Esophagus squamous epithelium (tissue), 4 donors: ENCODE measurements at regions not wholly inside any gene's neighbourhood (a gene's known extent, or its start where the extent isn't known, plus 50 kb on each side); places are given as distances from the start of the nearest gene placed in this dataset.

Experiments
- POLR2A ChIP-seq, 4 donors: fragments of 450-650 bp; IDR thresholded peaks; one replicate each; pipeline ENCODE4 v1.6.1; 2017; ENCODE audit warnings: antibody characterized with exemption in 4 of 4, mild to moderate bottlenecking in 4 of 4, moderate library complexity in 3 of 4
- TF ChIP-seq, protein P1 (sequence below), 6 experiments: fragments of 450-650 bp in 4 of 6; fragments of 200-600 bp in 2 of 6; sonication (generic) in 2 of 6; IDR thresholded peaks; one replicate each; pipeline ENCODE4 v1.5.1; 2016 to 2019; ENCODE audit warnings: antibody characterized with exemption in 6 of 6, mild to moderate bottlenecking in 4 of 6, moderate library complexity in 4 of 6

- TF ChIP-seq, protein P1, sequence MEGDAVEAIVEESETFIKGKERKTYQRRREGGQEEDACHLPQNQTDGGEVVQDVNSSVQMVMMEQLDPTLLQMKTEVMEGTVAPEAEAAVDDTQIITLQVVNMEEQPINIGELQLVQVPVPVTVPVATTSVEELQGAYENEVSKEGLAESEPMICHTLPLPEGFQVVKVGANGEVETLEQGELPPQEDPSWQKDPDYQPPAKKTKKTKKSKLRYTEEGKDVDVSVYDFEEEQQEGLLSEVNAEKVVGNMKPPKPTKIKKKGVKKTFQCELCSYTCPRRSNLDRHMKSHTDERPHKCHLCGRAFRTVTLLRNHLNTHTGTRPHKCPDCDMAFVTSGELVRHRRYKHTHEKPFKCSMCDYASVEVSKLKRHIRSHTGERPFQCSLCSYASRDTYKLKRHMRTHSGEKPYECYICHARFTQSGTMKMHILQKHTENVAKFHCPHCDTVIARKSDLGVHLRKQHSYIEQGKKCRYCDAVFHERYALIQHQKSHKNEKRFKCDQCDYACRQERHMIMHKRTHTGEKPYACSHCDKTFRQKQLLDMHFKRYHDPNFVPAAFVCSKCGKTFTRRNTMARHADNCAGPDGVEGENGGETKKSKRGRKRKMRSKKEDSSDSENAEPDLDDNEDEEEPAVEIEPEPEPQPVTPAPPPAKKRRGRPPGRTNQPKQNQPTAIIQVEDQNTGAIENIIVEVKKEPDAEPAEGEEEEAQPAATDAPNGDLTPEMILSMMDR (IDR thresholded peaks at IDR 0.05), result no peak
- TF ChIP-seq POLR2A (IDR thresholded peaks at IDR 0.05), result no peak
Measured at GRCh38 chr12:89279499-89279898, 72.8 kb downstream of the DUSP6 start.
